Fibroblast of skin of back (primary cell): ENCODE measurements at regions not wholly inside any gene's neighbourhood (a gene's known extent, or its start where the extent isn't known, plus 50 kb on each side); places are given as distances from the start of the nearest gene placed in this dataset.
"Not testable (repeated sequence)": the region's sequence is repeated elsewhere in the genome, so short reads cannot be mapped to it uniquely, and the experiment has no call there.

Source experiments
- DNase-seq: peaks from one replicate; pipeline ENCODE4 v3.0.0-alpha.2; 2013

- DNase-seq: no peak
Measured at GRCh38 chr11:21727102-21727501, 465.8 kb upstream of the ANO5 start.

- DNase-seq: no peak
Measured at GRCh38 chr11:21736404-21736803, 456.5 kb upstream of the ANO5 start.

- DNase-seq: not testable (repeated sequence)
Measured at GRCh38 chr11:21752475-21753243, 440.2 kb upstream of the ANO5 start.

- not testable (repeated sequence) for DNase-seq
Measured at GRCh38 chr11:21753244-21753767, 439.6 kb upstream of the ANO5 start.

- DNase-seq: no peak
Measured at GRCh38 chr11:21761000-21761399, 431.9 kb upstream of the ANO5 start.

GRCh38 chr11:21768388-21768787 is 424.5 kb upstream of the ANO5 start:
- DNase-seq: no peak

- DNase-seq: no peak
Measured at GRCh38 chr11:21769188-21769587, 423.7 kb upstream of the ANO5 start.

- DNase-seq: no peak
Measured at GRCh38 chr11:21771097-21771496, 421.8 kb upstream of the ANO5 start.

- DNase-seq: no peak
Measured at GRCh38 chr11:21774212-21774611, 418.7 kb upstream of the ANO5 start.

- no peak for DNase-seq
Measured at GRCh38 chr11:21775911-21776310, 417.0 kb upstream of the ANO5 start.

- no peak for DNase-seq
Measured at GRCh38 chr11:21783954-21784353, 408.9 kb upstream of the ANO5 start.

GRCh38 chr11:21785351-21785750 is 407.5 kb upstream of the ANO5 start:
- DNase-seq: no peak

- DNase-seq: no peak
Measured at GRCh38 chr11:21794306-21794705, 398.6 kb upstream of the ANO5 start.

- DNase-seq: no peak
Measured at GRCh38 chr11:21798216-21798615, 394.7 kb upstream of the ANO5 start.

GRCh38 chr11:21804523-21804922 is 388.4 kb upstream of the ANO5 start:
- DNase-seq: not testable (repeated sequence)

- DNase-seq: no peak
Measured at GRCh38 chr11:21806508-21806907, 386.4 kb upstream of the ANO5 start.

GRCh38 chr11:21806947-21807346 is 385.9 kb upstream of the ANO5 start:
- no peak for DNase-seq

- DNase-seq: no peak
Measured at GRCh38 chr11:21807350-21807749, 385.5 kb upstream of the ANO5 start.

GRCh38 chr11:21810650-21811049 is 382.2 kb upstream of the ANO5 start:
- DNase-seq: no peak

- DNase-seq: no peak
Measured at GRCh38 chr11:21811572-21811971, 381.3 kb upstream of the ANO5 start.

GRCh38 chr11:21814169-21814568 is 378.7 kb upstream of the ANO5 start:
- DNase-seq: no peak

GRCh38 chr11:21817696-21818095 is 375.2 kb upstream of the ANO5 start:
- no peak for DNase-seq

GRCh38 chr11:21820176-21820575 is 372.7 kb upstream of the ANO5 start:
- no peak for DNase-seq

- no peak for DNase-seq
Measured at GRCh38 chr11:21825127-21825526, 367.8 kb upstream of the ANO5 start.

- no peak for DNase-seq
Measured at GRCh38 chr11:21838427-21838826, 354.5 kb upstream of the ANO5 start.
